HCT116 (cell line): ENCODE measurements at regions not wholly inside any gene's neighbourhood (a gene's known extent, or its start where the extent isn't known, plus 50 kb on each side); places are given as distances from the start of the nearest gene placed in this dataset.

ENCODE experiments used
- ATAC-seq: fragments of 200-7000 bp; cut with Tn5 transposase; 2 replicates; pipeline ENCODE4 v1.9.1; 2020; ENCODE audit warnings: mild to moderate bottlenecking, moderate library complexity
- BruUV-seq: library from RNA; stranded (reverse); fragments of 400-500 nt; replicated peaks from 2 replicates; lab custom pipeline; 2021; lab: Mats Ljungman, UMichigan
- CTCF ChIA-PET: fragments of 300-600 bp; sonication (Branson Sonifier 250); formaldehyde crosslinking; loops from one replicate; lab custom pipeline; 2021; ENCODE audit warnings: antibody characterized with exemption; lab: Charles Lee
- POLR2A ChIA-PET: fragments of 300-600, 350-600 bp; sonication (Branson Sonifier 250); formaldehyde crosslinking; loops from one replicate; lab custom pipeline; 2021; ENCODE audit warnings: antibody characterized with exemption; lab: Charles Lee
- RAD21 ChIA-PET, 2 experiments: fragments of 300-600 bp; sonication (Branson Sonifier 250); formaldehyde crosslinking; loops; one replicate each; lab custom pipeline; 2023; ENCODE audit warnings: low total read pairs in 2 of 2; ENCODE audit not compliant: uncharacterized antibody in 2 of 2, unreplicated experiment in 2 of 2, low non-redundant PET in 1 of 2; lab: Charles Lee
- DNase-seq: peaks from one replicate; pipeline ENCODE4 v3.0.0-alpha.2; 2010; ENCODE audit warnings: low read depth, low spot score
- H2AFZ ChIP-seq: fragments of 200-600 bp; shearing (Covaris generic), sonication (generic); 2 replicates; pipeline ENCODE4 v1.6.1; 2017; ENCODE audit warnings: low read depth, mixed run types, mixed read lengths, antibody characterized with exemption, low read length; ENCODE audit not compliant: poor library complexity, severe bottlenecking
- H3K27ac ChIP-seq: 2 replicates; pipeline ENCODE4 v1.5.1; 2012; ENCODE audit warnings: low read depth, low read length
- H3K27me3 ChIP-seq: fragments of 200-600 bp; sonication (generic); 2 replicates; pipeline ENCODE4 v1.6.1; 2016; ENCODE audit warnings: mixed run types, low read length, mixed read lengths; ENCODE audit not compliant: insufficient read depth
- H3K36me3 ChIP-seq, 2 experiments: fragments of 200-500 bp in 1 of 2; fragments of 200-600 bp in 1 of 2; sonication (Bioruptor generic) in 1 of 2; sonication (generic) in 1 of 2; 2 replicates each; pipeline versions ENCODE4 v1.5.1 to v1.6.1; 2014 to 2016; ENCODE audit warnings: low read length in 2 of 2, inconsistent platforms in 1 of 2, mixed read lengths in 1 of 2, mixed run types in 1 of 2; ENCODE audit not compliant: insufficient read depth in 2 of 2, control insufficient read depth in 1 of 2
- H3K4me1 ChIP-seq, 2 experiments: fragments of 200-600 bp in 1 of 2; sonication (generic) in 1 of 2; 2 replicates each; pipeline versions ENCODE4 v1.5.1 to v1.6.1; 2012 to 2017; ENCODE audit warnings: low read length in 2 of 2, inconsistent platforms in 1 of 2, mild to moderate bottlenecking in 1 of 2, mixed read lengths in 1 of 2, mixed run types in 1 of 2, moderate library complexity in 1 of 2; ENCODE audit not compliant: insufficient read depth in 2 of 2, control insufficient read depth in 1 of 2
- H3K4me2 ChIP-seq: fragments of 200-600 bp; sonication (generic); 2 replicates; pipeline ENCODE4 v1.6.1; 2017; ENCODE audit warnings: mixed run types, low read length, mixed read lengths
- H3K4me3 ChIP-seq, 2 experiments: fragments of 200-600 bp in 1 of 2; sonication (generic) in 1 of 2; replicated peaks in 1 of 2; 2 replicates each; pipeline ENCODE4 v1.5.1; 2011 to 2016; ENCODE audit warnings: low read length in 2 of 2, control low read depth in 1 of 2, low read depth in 1 of 2, mild to moderate bottlenecking in 1 of 2, mixed read lengths in 1 of 2, mixed run types in 1 of 2
- H3K79me2 ChIP-seq: fragments of 200-600 bp; sonication (generic); 2 replicates; pipeline ENCODE4 v1.6.1; 2017; ENCODE audit warnings: mild to moderate bottlenecking, mixed run types, low read length, moderate library complexity, mixed read lengths; ENCODE audit not compliant: insufficient read depth
- H3K9ac ChIP-seq: fragments of 200-600 bp; sonication (generic); 2 replicates; pipeline ENCODE4 v1.6.1; 2016; ENCODE audit warnings: low read length, mixed read lengths
- H3K9me2 ChIP-seq: fragments of 200-600 bp; sonication (generic), shearing (Covaris generic); 2 replicates; pipeline ENCODE4 v1.6.1; 2017; ENCODE audit warnings: mixed run types, mild to moderate bottlenecking, moderate library complexity; ENCODE audit not compliant: insufficient read depth
- H3K9me3 ChIP-seq, 2 experiments: fragments of 200-500 bp in 1 of 2; fragments of 200-600 bp in 1 of 2; sonication (Bioruptor generic) in 1 of 2; sonication (generic) in 1 of 2; 2 replicates each; pipeline ENCODE4 v1.6.1; 2014 to 2017; ENCODE audit warnings: low read length in 2 of 2, mixed read lengths in 2 of 2, inconsistent platforms in 1 of 2, low read depth in 1 of 2, mild to moderate bottlenecking in 1 of 2, mixed run types in 1 of 2, moderate library complexity in 1 of 2; ENCODE audit not compliant: control insufficient read depth in 1 of 2, insufficient read depth in 1 of 2
- H4K20me1 ChIP-seq: fragments of 200-600 bp; sonication (generic), shearing (Covaris generic); 2 replicates; pipeline ENCODE4 v1.6.1; 2017; ENCODE audit warnings: mixed run types, mild to moderate bottlenecking, moderate library complexity; ENCODE audit not compliant: insufficient read depth
- ATF3 ChIP-seq: IDR thresholded peaks from 2 replicates; pipeline ENCODE4 v1.6.1; 2012
- CBX3 ChIP-seq: IDR thresholded peaks from 2 replicates; pipeline ENCODE4 v1.6.1; 2012; ENCODE audit warnings: low read depth
- CEBPB ChIP-seq: IDR thresholded peaks from 2 replicates; pipeline ENCODE4 v1.6.1; 2012; ENCODE audit warnings: low read depth
- EGR1 ChIP-seq: IDR thresholded peaks from 2 replicates; pipeline ENCODE4 v1.6.1; 2012; ENCODE audit warnings: low read depth
- EZH2 ChIP-seq: fragments of 200-600 bp; sonication (generic); IDR thresholded peaks from 2 replicates; pipeline ENCODE4 v1.6.1; 2017; ENCODE audit warnings: antibody characterized with exemption, mixed run types
- FOSL1 ChIP-seq: IDR thresholded peaks from 2 replicates; pipeline ENCODE4 v1.6.1; 2012; ENCODE audit warnings: low read depth
- MAX ChIP-seq: IDR thresholded peaks from 2 replicates; pipeline ENCODE4 v1.6.1; 2012
- POLR2AphosphoS5 ChIP-seq: IDR thresholded peaks from 2 replicates; pipeline ENCODE4 v1.6.1; 2011; ENCODE audit warnings: mild to moderate bottlenecking, low read depth, low read length, moderate library complexity
- RAD21 ChIP-seq: IDR thresholded peaks from 2 replicates; pipeline ENCODE4 v1.6.1; 2012; ENCODE audit warnings: low read depth, mild to moderate bottlenecking
- SIN3A ChIP-seq: IDR thresholded peaks from 2 replicates; pipeline ENCODE4 v1.6.1; 2012; ENCODE audit warnings: low read depth
- SP1 ChIP-seq: IDR thresholded peaks from 2 replicates; pipeline ENCODE4 v1.6.1; 2012; ENCODE audit warnings: low read depth
- TCF7L2 ChIP-seq: IDR thresholded peaks from 2 replicates; pipeline ENCODE4 v1.7.0; 2011; ENCODE audit warnings: borderline replicate concordance, inconsistent platforms; ENCODE audit not compliant: insufficient read depth, insufficient read length; ENCODE audit errors: extremely low read depth
- ZBTB33 ChIP-seq: IDR thresholded peaks from 2 replicates; pipeline ENCODE4 v1.6.1; 2011; ENCODE audit warnings: mild to moderate bottlenecking, low read length, moderate library complexity; ENCODE audit not compliant: insufficient replicate concordance; ENCODE audit errors: extremely low read depth
- ZFX ChIP-seq: fragments of 450-650 bp; IDR thresholded peaks from 2 replicates; pipeline ENCODE4 v1.6.1; 2017
- ZNF274 ChIP-seq: fragments of 200-500 bp; sonication (Bioruptor generic); IDR thresholded peaks from 2 replicates; pipeline ENCODE4 v1.6.1; 2014; ENCODE audit warnings: mild to moderate bottlenecking, low read depth, low read length, inconsistent platforms
- intact Hi-C: fragments of 100-400 bp; cut with micrococcal nuclease; formaldehyde crosslinking; loops from 2 replicates; pipeline ENCODE4 v1.10.0; 2022

- Histone ChIP-seq H3K79me2 (no peaks in the 10 kb centered on the region), H3K9me3 (no peaks in the 10 kb centered on the region), H3K27me3 (no peaks in the 10 kb centered on the region), H3K4me2 (no peak overlapping the region), H3K9ac (no peak overlapping the region), H3K4me3 (no peak overlapping the region), H2AFZ (no peak overlapping the region), H3K36me3 (no peaks in the 10 kb centered on the region)
- ChIA-PET CTCF (no interaction called here), RAD21 (no interaction called here)
- no peak for DNase-seq
- intact Hi-C loops: no loop called here
- no peak for TF ChIP-seq SIN3A
- no peak for TF ChIP-seq ZFX
- TF ChIP-seq FOSL1: no peak
- no peak for TF ChIP-seq CEBPB
- TF ChIP-seq ZBTB33: no peak
- TF ChIP-seq ZNF274: no peak
- no peak for TF ChIP-seq EZH2
- no peak for TF ChIP-seq ATF3
- no peak for TF ChIP-seq MAX
- no peak for TF ChIP-seq EGR1
- no peak for TF ChIP-seq CBX3
- TF ChIP-seq SP1: no peak
- no peak for TF ChIP-seq POLR2AphosphoS5
- no peak for TF ChIP-seq TCF7L2
- TF ChIP-seq RAD21: no peak
- TF ChIP-seq, all 23 proteins: peak for 0
- Histone ChIP-seq H3K9me2 (no peaks in the 10 kb centered on the region), H3K27ac (no peak overlapping the region), H3K4me1 (no peaks in the 10 kb centered on the region), H4K20me1 (no peaks in the 10 kb centered on the region)
- no peak for ATAC-seq
- POLR2A ChIA-PET: no interaction called here
- no TSS peak for BruUV-seq
Measured at GRCh38 chr7:135844903-135845302, 96.3 kb upstream of the FAM180A start.
